HG03097 (cell line): ENCODE measurements at regions not wholly inside any gene's neighbourhood (a gene's known extent, or its start where the extent isn't known, plus 50 kb on each side); places are given as distances from the start of the nearest gene placed in this dataset.

Source experiments
- ATAC-seq: cut with Tn5 transposase; IDR thresholded peaks from one replicate; pipeline ENCODE4 v1.9.1; 2021; ENCODE audit not compliant: unreplicated experiment, low FRiP score

- ATAC-seq = no peak
Measured at GRCh38 chr2:45256173-45256866, 247.1 kb upstream of the SIX2 start.

GRCh38 chr2:45255563-45255962 lies 246.3 kb upstream of the SIX2 start:
- ATAC-seq = no peak

- no peak for ATAC-seq
Measured at GRCh38 chr2:45254025-45254424, 244.8 kb upstream of the SIX2 start.

GRCh38 chr2:45253151-45253550 lies 243.9 kb upstream of the SIX2 start:
- ATAC-seq = no peak

GRCh38 chr2:45250176-45250575 lies 240.9 kb upstream of the SIX2 start:
- ATAC-seq = no peak

- ATAC-seq = no peak
Measured at GRCh38 chr2:45248214-45248613, 239.0 kb upstream of the SIX2 start.

- no peak for ATAC-seq
Measured at GRCh38 chr2:45244928-45245327, 235.7 kb upstream of the SIX2 start.

- ATAC-seq = no peak
Measured at GRCh38 chr2:45242161-45242741, 233.0 kb upstream of the SIX2 start.

GRCh38 chr2:45241061-45241561 lies 231.9 kb upstream of the SIX2 start:
- ATAC-seq = no peak

GRCh38 chr2:45237850-45238542 lies 228.7 kb upstream of the SIX2 start:
- ATAC-seq = no peak

GRCh38 chr2:45237128-45237527 lies 227.9 kb upstream of the SIX2 start:
- no peak for ATAC-seq

- ATAC-seq = no peak
Measured at GRCh38 chr2:45236268-45236667, 227.0 kb upstream of the SIX2 start.

GRCh38 chr2:45233301-45233700 lies 224.0 kb upstream of the SIX2 start:
- ATAC-seq = no peak

- no peak for ATAC-seq
Measured at GRCh38 chr2:45232818-45233217, 223.6 kb upstream of the SIX2 start.

GRCh38 chr2:45229411-45229810 lies 220.2 kb upstream of the SIX2 start:
- ATAC-seq = no peak

GRCh38 chr2:45227347-45227746 lies 218.1 kb upstream of the SIX2 start:
- ATAC-seq = no peak

- ATAC-seq = no peak
Measured at GRCh38 chr2:45224993-45225380, 215.7 kb upstream of the SIX2 start.

- no peak for ATAC-seq
Measured at GRCh38 chr2:45224321-45224992, 215.2 kb upstream of the SIX2 start.

GRCh38 chr2:45223531-45223930 lies 214.3 kb upstream of the SIX2 start:
- ATAC-seq = no peak

GRCh38 chr2:45220227-45220626 lies 211.0 kb upstream of the SIX2 start:
- no peak for ATAC-seq

- ATAC-seq = no peak
Measured at GRCh38 chr2:45218931-45219339, 209.7 kb upstream of the SIX2 start.
